Suprapubic skin (tissue), 4 donors: ENCODE measurements at regions not wholly inside any gene's neighbourhood (a gene's known extent, or its start where the extent isn't known, plus 50 kb on each side); places are given as distances from the start of the nearest gene placed in this dataset.
"Not testable (repeated sequence)": the region's sequence is repeated elsewhere in the genome, so short reads cannot be mapped to it uniquely, and the experiment has no call there.

Experiments used
- DNase-seq, 2 donors: peaks; one replicate each; pipeline ENCODE4 v3.0.0-alpha.2; 2019; ENCODE audit warnings: low spot score in 2 of 2
- H3K27ac ChIP-seq: fragments of 200-600 bp; sonication (generic); one replicate; pipeline ENCODE4 v1.5.1; 2019
- H3K27me3 ChIP-seq: fragments of 200-600 bp; sonication (generic); one replicate; pipeline ENCODE4 v1.5.1; 2019
- H3K36me3 ChIP-seq: fragments of 200-600 bp; sonication (generic); one replicate; pipeline ENCODE4 v1.5.1; 2019
- H3K4me1 ChIP-seq: fragments of 200-600 bp; sonication (generic); one replicate; pipeline ENCODE4 v1.5.1; 2019
- H3K4me3 ChIP-seq: fragments of 200-600 bp; sonication (generic); one replicate; pipeline ENCODE4 v1.5.1; 2019; ENCODE audit warnings: mild to moderate bottlenecking
- H3K9me3 ChIP-seq: fragments of 200-600 bp; sonication (generic); one replicate; pipeline ENCODE4 v1.5.1; 2019
- CTCF ChIP-seq, 2 donors: fragments of 200-600 bp in 1 of 2; fragments of 450-650 bp in 1 of 2; sonication (generic) in 1 of 2; IDR thresholded peaks; one replicate each; pipeline ENCODE4 v1.5.1; 2016 to 2019; ENCODE audit warnings: antibody characterized with exemption in 2 of 2, mild to moderate bottlenecking in 1 of 2, moderate library complexity in 1 of 2
- EP300 ChIP-seq: sonication (generic); formaldehyde crosslinking; IDR thresholded peaks from one replicate; pipeline ENCODE4 v1.6.1; 2017; ENCODE audit warnings: antibody characterized with exemption
- POLR2A ChIP-seq, 2 donors: fragments of 450-650 bp; IDR thresholded peaks; one replicate each; pipeline ENCODE4 v1.6.1; 2017; ENCODE audit warnings: antibody characterized with exemption in 2 of 2, mild to moderate bottlenecking in 2 of 2, moderate library complexity in 2 of 2
- POLR2AphosphoS5 ChIP-seq, 3 donors: sonication (generic); formaldehyde crosslinking; IDR thresholded peaks; one replicate each; pipeline ENCODE4 v1.6.1; 2017; ENCODE audit warnings: antibody characterized with exemption in 3 of 3
- WGBS: methylation state at CpG from one replicate; pipeline ENCODE4 v1.1.5; 2018; 5-methylcytosine and 5-hydroxymethylcytosine counted together

GRCh38 chr4:28831867-28832266 lies 1888.3 kb upstream of the PCDH7 start:
- 45% methylated on average over 3 of the region's 3 CpGs for WGBS
- no peak for DNase-seq
- H3K36me3 ChIP-seq = no peaks in the 10 kb centered on the region
- TF ChIP-seq EP300 (no peak), POLR2A (IDR thresholded peaks at IDR 0.05) (no peak), CTCF (IDR thresholded peaks at IDR 0.05) (no peak), POLR2AphosphoS5 (IDR thresholded peaks at IDR 0.05) (no peak)
- no peaks in the 10 kb centered on the region for H3K27me3 ChIP-seq
- no peaks in the 10 kb centered on the region for H3K4me1 ChIP-seq
- H3K27ac ChIP-seq = no peak overlapping the region
- no peak overlapping the region for H3K4me3 ChIP-seq
- H3K9me3 ChIP-seq = no peaks in the 10 kb centered on the region

- Histone ChIP-seq H3K9me3 (no peaks in the 10 kb centered on the region), H3K4me3 (no peak overlapping the region), H3K27ac (no peak overlapping the region), H3K36me3 (no peaks in the 10 kb centered on the region), H3K4me1 (no peaks in the 10 kb centered on the region), H3K27me3 (no peaks in the 10 kb centered on the region)
- WGBS = 44% methylated on average over 1 of the region's 1 CpG
- no peak for DNase-seq
- no peak for TF ChIP-seq EP300
- no peak for TF ChIP-seq POLR2AphosphoS5 (IDR thresholded peaks at IDR 0.05)
These were observed 1887.7 kb upstream of the PCDH7 start for GRCh38 chr4:28832444-28832843.

- no peak for DNase-seq
- Histone ChIP-seq H3K9me3 (no peaks in the 10 kb centered on the region), H3K4me3 (no peak overlapping the region), H3K36me3 (no peaks in the 10 kb centered on the region), H3K27ac (no peak overlapping the region), H3K4me1 (no peaks in the 10 kb centered on the region), H3K27me3 (no peaks in the 10 kb centered on the region)
- WGBS = 78% methylated on average over 3 of the region's 3 CpGs
- TF ChIP-seq EP300 = no peak
- TF ChIP-seq POLR2AphosphoS5 (IDR thresholded peaks at IDR 0.05) = no peak
- TF ChIP-seq CTCF (IDR thresholded peaks at IDR 0.05) = no peak
- no peak for TF ChIP-seq POLR2A (IDR thresholded peaks at IDR 0.05)
These were observed 1886.0 kb upstream of the PCDH7 start for GRCh38 chr4:28834120-28834519.

GRCh38 chr4:28835501-28835900 lies 1884.7 kb upstream of the PCDH7 start:
- Histone ChIP-seq H3K9me3 (no peaks in the 10 kb centered on the region), H3K36me3 (no peaks in the 10 kb centered on the region), H3K4me1 (no peaks in the 10 kb centered on the region), H3K27ac (no peak overlapping the region), H3K4me3 (no peak overlapping the region), H3K27me3 (no peaks in the 10 kb centered on the region)
- DNase-seq = no peak
- no peak for TF ChIP-seq POLR2A (IDR thresholded peaks at IDR 0.05)
- TF ChIP-seq POLR2AphosphoS5 (IDR thresholded peaks at IDR 0.05) = no peak
- no peak for TF ChIP-seq EP300
- TF ChIP-seq CTCF (IDR thresholded peaks at IDR 0.05) = no peak

GRCh38 chr4:28842271-28842670 lies 1877.9 kb upstream of the PCDH7 start:
- no peaks in the 10 kb centered on the region for H3K4me1 ChIP-seq
- H3K27me3 ChIP-seq = no peaks in the 10 kb centered on the region
- TF ChIP-seq POLR2A (IDR thresholded peaks at IDR 0.05) (no peak), EP300 (no peak), CTCF (IDR thresholded peaks at IDR 0.05) (no peak), POLR2AphosphoS5 (IDR thresholded peaks at IDR 0.05) (no peak)
- H3K36me3 ChIP-seq = no peaks in the 10 kb centered on the region
- no peak overlapping the region for H3K27ac ChIP-seq
- 73% methylated on average over 6 of the region's 6 CpGs for WGBS
- no peak for DNase-seq
- H3K9me3 ChIP-seq = no peaks in the 10 kb centered on the region
- no peak overlapping the region for H3K4me3 ChIP-seq

- no peaks in the 10 kb centered on the region for H3K4me1 ChIP-seq
- H3K9me3 ChIP-seq = no peaks in the 10 kb centered on the region
- DNase-seq = no peak
- H3K4me3 ChIP-seq = no peak overlapping the region
- H3K36me3 ChIP-seq = no peaks in the 10 kb centered on the region
- no peaks in the 10 kb centered on the region for H3K27me3 ChIP-seq
- no peak for TF ChIP-seq CTCF (IDR thresholded peaks at IDR 0.05)
- TF ChIP-seq POLR2A (IDR thresholded peaks at IDR 0.05) = no peak
- no peak for TF ChIP-seq EP300
- TF ChIP-seq POLR2AphosphoS5 (IDR thresholded peaks at IDR 0.05) = no peak
- no peak overlapping the region for H3K27ac ChIP-seq
These were observed 1875.0 kb upstream of the PCDH7 start for GRCh38 chr4:28845158-28845557.

- not testable (repeated sequence) for H3K27ac ChIP-seq, H3K36me3 ChIP-seq, H3K27me3 ChIP-seq, DNase-seq, H3K4me1 ChIP-seq, H3K9me3 ChIP-seq, H3K4me3 ChIP-seq
- 80% methylated on average over 2 of the region's 7 CpGs for WGBS
These were observed 1863.1 kb upstream of the PCDH7 start for GRCh38 chr4:28857028-28857427.
